Spleen (tissue), 11 donors: ENCODE measurements at regions not wholly inside any gene's neighbourhood (a gene's known extent, or its start where the extent isn't known, plus 50 kb on each side); places are given as distances from the start of the nearest gene placed in this dataset.

Source experiments
- DNase-seq: peaks from one replicate; pipeline ENCODE4 v3.0.0-alpha.2; 2020
- H3K27ac ChIP-seq, 8 donors: fragments of 200-600 bp; sonication (generic) in 7 of 8; 1 replicate in 4 of 8; 2 replicates in 4 of 8; pipeline versions ENCODE4 v1.5.0 to v1.8.0; 2016 to 2021; ENCODE audit warnings: inconsistent platforms in 4 of 8, mild to moderate bottlenecking in 4 of 8, moderate library complexity in 1 of 8
- H3K27me3 ChIP-seq, 7 donors: fragments of 200-600 bp; sonication (generic) in 6 of 7; replicated peaks in 1 of 7; 1 replicate in 4 of 7; 2 replicates in 3 of 7; pipeline versions ENCODE4 v1.5.0 to v1.8.0; 2016 to 2021; ENCODE audit warnings: inconsistent platforms in 3 of 7, mild to moderate bottlenecking in 1 of 7
- H3K36me3 ChIP-seq, 6 donors: fragments of 200-600 bp; sonication (generic) in 5 of 6; 1 replicate in 4 of 6; 2 replicates in 2 of 6; pipeline versions ENCODE4 v1.5.0 to v1.8.0; 2016 to 2021; ENCODE audit warnings: inconsistent platforms in 2 of 6
- H3K4me1 ChIP-seq, 6 donors: fragments of 200-600 bp; sonication (generic) in 5 of 6; 1 replicate in 3 of 6; 2 replicates in 3 of 6; pipeline versions ENCODE4 v1.5.0 to v1.8.0; 2016 to 2021; ENCODE audit warnings: inconsistent platforms in 3 of 6
- H3K4me3 ChIP-seq, 8 donors: fragments of 200-600 bp; sonication (generic) in 7 of 8; 1 replicate in 4 of 8; 2 replicates in 4 of 8; pipeline versions ENCODE4 v1.5.0 to v1.8.0; 2016 to 2021; ENCODE audit warnings: inconsistent platforms in 4 of 8, mild to moderate bottlenecking in 4 of 8, moderate library complexity in 2 of 8
- H3K9me3 ChIP-seq, 8 donors: fragments of 200-600 bp; sonication (generic) in 7 of 8; 1 replicate in 4 of 8; 2 replicates in 4 of 8; pipeline versions ENCODE4 v1.5.0 to v1.8.0; 2016 to 2021; ENCODE audit warnings: inconsistent platforms in 4 of 8
- POLR2A ChIP-seq, 3 donors: fragments of 450-650 bp; IDR thresholded peaks; one replicate each; pipeline ENCODE4 v1.5.1; 2017; ENCODE audit warnings: antibody characterized with exemption in 3 of 3, mild to moderate bottlenecking in 1 of 3
- POLR2AphosphoS5 ChIP-seq, 3 donors: sonication (generic); formaldehyde crosslinking; IDR thresholded peaks; one replicate each; pipeline ENCODE4 v1.5.1; 2017; ENCODE audit warnings: antibody characterized with exemption in 3 of 3
- WGBS, 5 donors: extraction: QIAGEN DNeasy Blood & Tissue Kit in 3 of 5; methylation state at CpG; one replicate each; pipeline versions ENCODE4 v1.1.5 to v1.1.7; 2013 to 2018; 5-methylcytosine and 5-hydroxymethylcytosine counted together
- intact Hi-C: fragments of 100-400 bp; cut with DNase I; formaldehyde crosslinking; loops from one replicate; pipeline ENCODE4 v1.15.0; 2023; ENCODE audit warnings: low total_unique reads
- TF ChIP-seq, protein P1 (sequence below), 11 experiments: fragments of 200-600 bp in 7 of 11; fragments of 450-650 bp in 4 of 11; sonication (generic) in 4 of 11; IDR thresholded peaks in 8 of 11; conservative IDR thresholded peaks in 3 of 11; 1 replicate in 7 of 11; 2 replicates in 4 of 11; pipeline versions ENCODE4 v1.4.0 to v1.8.0; 2016 to 2021; ENCODE audit warnings: antibody characterized with exemption in 11 of 11, inconsistent platforms in 4 of 11, mild to moderate bottlenecking in 1 of 11
- donor health status: healthy with polysubstance abuse.
- donor health status: DM: no; HTN: no; CAD: no; lungs with moderate emphysema.
- donor health status: DM: no; HTN: no; CAD: no.
- donor health status: Bipolar disorder and iron deficiency.
- donor health status: healthy.
- donor health status: DM: no; HTN: no; CAD: no.
- donor health status: DM: yes; HTN: yes; CAD: no.

DNA sequence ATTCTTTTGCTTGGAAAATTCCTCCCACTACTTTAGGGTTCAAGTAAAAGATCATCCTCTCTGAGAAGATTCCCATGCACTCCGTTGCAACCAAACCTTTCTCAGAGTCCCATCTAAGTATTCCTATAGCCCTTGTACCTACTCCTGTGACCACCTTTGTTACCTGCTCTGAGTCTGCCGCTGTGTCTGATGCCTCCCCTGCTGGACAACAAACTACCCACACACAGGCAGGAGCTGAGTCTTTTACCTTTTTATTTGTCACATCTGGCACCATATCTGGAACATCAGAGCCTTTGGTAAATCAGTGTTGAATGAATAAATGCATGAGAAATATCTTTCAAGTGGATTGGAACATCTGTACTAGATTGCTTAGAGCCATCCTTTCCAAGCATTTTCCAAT, 82.1 kb upstream of the FLRT2 start:
- 85 to 92% (median 86%) methylated on average over 2 of the region's 2 CpGs for WGBS, 5 donors
- intact Hi-C loops, result no loop called here
- TF ChIP-seq, protein P1, sequence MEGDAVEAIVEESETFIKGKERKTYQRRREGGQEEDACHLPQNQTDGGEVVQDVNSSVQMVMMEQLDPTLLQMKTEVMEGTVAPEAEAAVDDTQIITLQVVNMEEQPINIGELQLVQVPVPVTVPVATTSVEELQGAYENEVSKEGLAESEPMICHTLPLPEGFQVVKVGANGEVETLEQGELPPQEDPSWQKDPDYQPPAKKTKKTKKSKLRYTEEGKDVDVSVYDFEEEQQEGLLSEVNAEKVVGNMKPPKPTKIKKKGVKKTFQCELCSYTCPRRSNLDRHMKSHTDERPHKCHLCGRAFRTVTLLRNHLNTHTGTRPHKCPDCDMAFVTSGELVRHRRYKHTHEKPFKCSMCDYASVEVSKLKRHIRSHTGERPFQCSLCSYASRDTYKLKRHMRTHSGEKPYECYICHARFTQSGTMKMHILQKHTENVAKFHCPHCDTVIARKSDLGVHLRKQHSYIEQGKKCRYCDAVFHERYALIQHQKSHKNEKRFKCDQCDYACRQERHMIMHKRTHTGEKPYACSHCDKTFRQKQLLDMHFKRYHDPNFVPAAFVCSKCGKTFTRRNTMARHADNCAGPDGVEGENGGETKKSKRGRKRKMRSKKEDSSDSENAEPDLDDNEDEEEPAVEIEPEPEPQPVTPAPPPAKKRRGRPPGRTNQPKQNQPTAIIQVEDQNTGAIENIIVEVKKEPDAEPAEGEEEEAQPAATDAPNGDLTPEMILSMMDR (IDR thresholded peaks at IDR 0.05 in 8 of 11, conservative IDR thresholded peaks at IDR 0.05 in 3 of 11), result no peak
- TF ChIP-seq POLR2AphosphoS5 (IDR thresholded peaks at IDR 0.05) (no peak), POLR2A (IDR thresholded peaks at IDR 0.05) (no peak)
- H3K4me3 ChIP-seq, result no peak overlapping the region
- no peaks in the 10 kb centered on the region for H3K4me1 ChIP-seq
- H3K27ac ChIP-seq, result no peak overlapping the region
- no peaks in the 10 kb centered on the region for H3K9me3 ChIP-seq
- no peaks in the 10 kb centered on the region for H3K27me3 ChIP-seq
- H3K36me3 ChIP-seq, result no peaks in the 10 kb centered on the region
- DNase-seq, result no peak

GRCh38 chr14:85451421-85451820, 78.5 kb upstream of the FLRT2 start:
- Histone ChIP-seq H3K27me3 (no peaks in the 10 kb centered on the region), H3K4me3 (no peak overlapping the region), H3K9me3 (no peaks in the 10 kb centered on the region), H3K4me1 (no peaks in the 10 kb centered on the region), H3K36me3 (no peaks in the 10 kb centered on the region), H3K27ac (no peak overlapping the region)
- DNase-seq, result no peak
- no peak for TF ChIP-seq POLR2A (IDR thresholded peaks at IDR 0.05)
- no peak for TF ChIP-seq POLR2AphosphoS5 (IDR thresholded peaks at IDR 0.05)
- intact Hi-C loops, result no loop called here

GRCh38 chr14:85453401-85454225, 76.3 kb upstream of the FLRT2 start:
- Histone ChIP-seq H3K27me3 (no peaks in the 10 kb centered on the region), H3K27ac (no peak overlapping the region), H3K36me3 (no peaks in the 10 kb centered on the region), H3K4me3 (no peak overlapping the region), H3K9me3 (no peaks in the 10 kb centered on the region), H3K4me1 (no peaks in the 10 kb centered on the region)
- DNase-seq, result no peak
- no peak for TF ChIP-seq POLR2AphosphoS5 (IDR thresholded peaks at IDR 0.05)
- TF ChIP-seq POLR2A (IDR thresholded peaks at IDR 0.05), result no peak
- TF ChIP-seq, protein P1 (IDR thresholded peaks at IDR 0.05 in 8 of 11, conservative IDR thresholded peaks at IDR 0.05 in 3 of 11), result no peak
- WGBS, 5 donors, result 67 to 81% (median 73%) methylated on average over 2 of the region's 2 CpGs
- intact Hi-C loops, result no loop called here

DNA sequence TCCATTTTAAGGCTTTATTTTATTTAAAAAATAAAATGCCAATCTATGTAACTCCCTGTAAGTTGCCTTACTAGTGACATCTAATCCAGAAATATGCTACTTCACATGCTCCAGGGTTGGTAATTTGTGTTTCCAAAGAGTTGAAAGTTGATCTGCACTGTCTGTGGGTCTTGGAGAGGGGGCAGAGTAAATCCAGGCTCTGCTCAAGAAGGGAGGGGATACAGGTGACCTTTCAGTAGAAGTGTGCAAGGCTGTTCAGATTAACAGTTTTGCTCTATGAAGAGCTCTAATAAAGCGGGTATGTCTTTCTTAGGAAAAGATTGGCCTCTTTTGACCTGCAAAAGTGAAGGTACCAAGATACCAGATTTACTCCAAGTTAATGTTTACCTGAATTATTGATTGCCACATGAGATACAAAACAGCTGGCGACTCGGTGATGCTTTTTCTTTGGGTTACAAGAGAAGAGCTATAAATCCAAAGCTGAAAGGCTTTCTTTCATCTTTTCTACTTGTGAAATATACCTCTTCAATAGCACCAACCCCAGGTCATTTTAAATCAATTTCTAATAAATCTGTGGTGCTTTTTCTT, 75.6 kb upstream of the FLRT2 start:
- no peaks in the 10 kb centered on the region for H3K27me3 ChIP-seq
- H3K4me1 ChIP-seq, result no peaks in the 10 kb centered on the region
- DNase-seq, result no peak
- intact Hi-C loops, result no loop called here
- H3K36me3 ChIP-seq, result no peaks in the 10 kb centered on the region
- H3K27ac ChIP-seq, result no peak overlapping the region
- no peak overlapping the region for H3K4me3 ChIP-seq
- no peak for TF ChIP-seq POLR2AphosphoS5 (IDR thresholded peaks at IDR 0.05)
- TF ChIP-seq, protein P1 (IDR thresholded peaks at IDR 0.05 in 8 of 11, conservative IDR thresholded peaks at IDR 0.05 in 3 of 11), result no peak
- TF ChIP-seq POLR2A (IDR thresholded peaks at IDR 0.05), result no peak
- no peaks in the 10 kb centered on the region for H3K9me3 ChIP-seq
- WGBS, 5 donors, result 84 to 97% (median 93%) methylated on average over 3 of the region's 3 CpGs
